GM12878 (cell line): ENCODE measurements at regions not wholly inside any gene's neighbourhood (a gene's known extent, or its start where the extent isn't known, plus 50 kb on each side); places are given as distances from the start of the nearest gene placed in this dataset.

ENCODE experiments used
- ATAC-seq: fragments of 200-7000 bp; cut with Tn5 transposase; 3 replicates; pipeline ENCODE4 v1.9.1; 2020; ENCODE audit warnings: mild to moderate bottlenecking, moderate library complexity
- BruUV-seq: library from RNA; stranded (reverse); fragments of 400-500 nt; replicated peaks from 2 replicates; lab custom pipeline; 2021; lab: Mats Ljungman, UMichigan
- CTCF ChIA-PET: fragments of 300-600 bp; sonication (Branson Sonifier 250); formaldehyde crosslinking; extraction: SDS; loops from one replicate; lab custom pipeline; 2021; ENCODE audit warnings: inconsistent platforms; lab: Yijun Ruan, JAX
- POLR2A ChIA-PET: fragments of 350-600 bp; formaldehyde crosslinking; extraction: SDS; loops from one replicate; lab custom pipeline; 2021; ENCODE audit warnings: inconsistent platforms; lab: Charles Lee
- RAD21 ChIA-PET: fragments of 300-600 bp; sonication (Branson Sonifier 250); formaldehyde crosslinking; loops from one replicate; lab custom pipeline; 2023; ENCODE audit warnings: antibody characterized with exemption; ENCODE audit not compliant: unreplicated experiment; lab: Charles Lee
- SMC1A ChIA-PET: fragments of 300-600 bp; sonication (Branson Sonifier 250); formaldehyde crosslinking; loops from one replicate; lab custom pipeline; 2023; ENCODE audit not compliant: unreplicated experiment, uncharacterized antibody; lab: Charles Lee
- DNase-seq: peaks from one replicate; pipeline ENCODE4 v3.0.0-alpha.2; 2011; ENCODE audit warnings: low read depth, low spot score
- FAIRE-seq: peaks from 3 replicates; lab custom pipeline; 2011; peaks lifted over from hg19 to GRCh38; lab: Jason Lieb, UNC
- H2AFZ ChIP-seq: 2 replicates; pipeline ENCODE4 v1.6.0; 2011; ENCODE audit warnings: low read depth, low read length, control low read depth; ENCODE audit not compliant: control insufficient read depth
- H3K27ac ChIP-seq: 2 replicates; pipeline ENCODE4 v1.5.1; 2011; ENCODE audit warnings: control low read depth; ENCODE audit not compliant: control insufficient read depth, insufficient read depth
- H3K27me3 ChIP-seq, 2 experiments: replicated peaks in 1 of 2; 2 replicates each; pipeline versions ENCODE4 v1.6.0 to v1.6.1; 2011; ENCODE audit warnings: low read length in 1 of 2; ENCODE audit not compliant: control insufficient read depth in 2 of 2, insufficient read depth in 2 of 2
- H3K36me3 ChIP-seq, 2 experiments: 2 replicates each; pipeline ENCODE4 v1.5.1; 2011; ENCODE audit warnings: low read length in 1 of 2; ENCODE audit not compliant: control insufficient read depth in 2 of 2, insufficient read depth in 2 of 2
- H3K4me1 ChIP-seq: 2 replicates; pipeline ENCODE4 v1.6.1; 2011; ENCODE audit warnings: mild to moderate bottlenecking, low read length, moderate library complexity, mixed read lengths; ENCODE audit not compliant: control insufficient read depth, insufficient read depth
- H3K4me2 ChIP-seq: 2 replicates; pipeline ENCODE4 v1.6.0; 2011; ENCODE audit warnings: control low read depth; ENCODE audit not compliant: control insufficient read depth, insufficient read depth
- H3K4me3 ChIP-seq: fragments of 200-600 bp; sonication (generic); 2 replicates; pipeline ENCODE4 v1.5.1; 2016
- H3K79me2 ChIP-seq: 2 replicates; pipeline ENCODE4 v1.6.0; 2011; ENCODE audit warnings: low read length; ENCODE audit not compliant: control insufficient read depth, insufficient read depth
- H3K9ac ChIP-seq: 2 replicates; pipeline ENCODE4 v1.8.0; 2011; ENCODE audit warnings: low read length, control low read depth, mixed read lengths; ENCODE audit not compliant: control insufficient read depth, insufficient read depth
- H3K9me3 ChIP-seq: replicated peaks from 3 replicates; pipeline ENCODE4 v1.5.1; 2011; ENCODE audit warnings: mild to moderate bottlenecking, low read length; ENCODE audit not compliant: control insufficient read depth, insufficient read depth
- H4K20me1 ChIP-seq: 2 replicates; pipeline ENCODE4 v1.6.0; 2011; ENCODE audit not compliant: control insufficient read depth, insufficient read depth
- E2F4 ChIP-seq: IDR thresholded peaks from 2 replicates; pipeline ENCODE4 v1.6.1; 2012; ENCODE audit warnings: low read depth, low read length, improper control_type of control experiment
- ESRRA ChIP-seq: IDR thresholded peaks from 2 replicates; pipeline ENCODE4 v1.6.1; 2012; ENCODE audit warnings: mild to moderate bottlenecking, low read length, improper control_type of control experiment
- GATAD2B ChIP-seq: fragments of 450-650 bp; conservative IDR thresholded peaks from 2 replicates; pipeline ENCODE4 v1.6.1; 2017; ENCODE audit warnings: low read depth, mild to moderate bottlenecking, moderate library complexity
- MEF2B ChIP-seq: fragments of 450-650 bp; IDR thresholded peaks from 2 replicates; pipeline ENCODE4 v1.6.1; 2018; ENCODE audit warnings: mild to moderate bottlenecking, moderate library complexity; ENCODE audit not compliant: partially characterized antibody, poor library complexity, severe bottlenecking
- NFIC ChIP-seq: IDR thresholded peaks from 2 replicates; pipeline ENCODE4 v1.6.1; 2012; ENCODE audit warnings: low read depth, mild to moderate bottlenecking, inconsistent platforms, low read length, moderate library complexity
- NFYA ChIP-seq: IDR thresholded peaks from 2 replicates; pipeline ENCODE4 v1.6.1; 2011; ENCODE audit warnings: low read depth, mild to moderate bottlenecking, low read length, improper control_type of control experiment, borderline replicate concordance
- RCOR1 ChIP-seq: conservative IDR thresholded peaks from 2 replicates; pipeline ENCODE4 v1.6.1; 2012; ENCODE audit warnings: low read depth, low read length, improper control_type of control experiment
- SMARCA5 ChIP-seq: fragments of 450-650 bp; IDR thresholded peaks from 2 replicates; pipeline ENCODE4 v1.6.1; 2017; ENCODE audit warnings: mild to moderate bottlenecking
- STAT3 ChIP-seq: IDR thresholded peaks from 2 replicates; pipeline ENCODE4 v1.6.1; 2011; ENCODE audit warnings: low read depth, low read length, improper control_type of control experiment
- ZBTB4 ChIP-seq: fragments of 450-650 bp; formaldehyde crosslinking; IDR thresholded peaks from 2 replicates; pipeline ENCODE4 v1.4.0; 2022; ENCODE audit warnings: mild to moderate bottlenecking, moderate library complexity
- WGBS: methylation state at CpG from one replicate; pipeline ENCODE4 v1.1.6; 2016; ENCODE audit warnings: low lambda C conversion rate; ENCODE audit not compliant: insufficient replicate concordance, insufficient coverage; ENCODE audit errors: missing lambda C conversion rate; 5-methylcytosine and 5-hydroxymethylcytosine counted together
- in situ Hi-C: fragments of 300-500 bp; cut with MboI; formaldehyde crosslinking; loops from 9 replicates; pipeline ENCODE4 v1.14.3; 2018; ENCODE audit warnings: mixed read lengths
- intact Hi-C: fragments of 100-400 bp; cut with micrococcal nuclease; formaldehyde crosslinking; loops from one replicate; pipeline ENCODE4 v1.14.2; 2022; ENCODE audit not compliant: unreplicated experiment
- TF ChIP-seq, protein P1 (sequence below): fragments of 450-650 bp; IDR thresholded peaks from 2 replicates; pipeline ENCODE4 v1.6.1; 2017; ENCODE audit warnings: mild to moderate bottlenecking, moderate library complexity

DNA sequence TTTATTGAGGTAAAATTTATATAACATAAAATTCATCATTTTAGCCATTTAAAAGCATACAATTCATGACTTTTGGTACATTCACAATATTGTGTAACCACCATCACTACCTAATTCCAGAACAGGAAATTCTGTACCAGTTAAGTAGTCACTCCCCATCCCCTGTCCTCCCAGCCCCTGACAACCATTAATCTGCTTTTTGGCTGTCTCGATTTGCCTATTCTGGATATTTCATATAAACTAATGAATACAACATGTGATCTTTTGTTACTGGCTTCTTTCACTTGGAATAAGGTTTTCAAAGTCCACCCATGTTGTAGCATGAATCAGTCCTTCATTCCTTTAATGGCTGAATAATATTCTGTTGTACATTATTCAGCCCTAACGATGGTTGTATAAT lies 115.6 kb upstream of the KLF14 start:
- CTCF ChIA-PET = interaction anchor here (1.3 kb wide), 1 partner anchor 25 kb away, joined by 3 read pairs; no protein-coding TSS in a partner anchor
- in situ Hi-C loops (no loop called here), intact Hi-C loops (no loop called here)
- H3K4me2 ChIP-seq = no peak overlapping the region
- SMC1A ChIA-PET = no interaction called here
- H2AFZ ChIP-seq = no peak overlapping the region
- H3K27me3 ChIP-seq = no peaks in the 10 kb centered on the region
- no peak for TF ChIP-seq GATAD2B
- no peak for TF ChIP-seq ESRRA
- no peak for TF ChIP-seq MEF2B
- no peak for TF ChIP-seq ZBTB4 (CRISPR knock-in tag)
- no peak for TF ChIP-seq NFYA
- TF ChIP-seq STAT3 = no peak
- no peak for TF ChIP-seq E2F4
- no peak for TF ChIP-seq RCOR1
- no peak for TF ChIP-seq SMARCA5
- TF ChIP-seq, protein P1, sequence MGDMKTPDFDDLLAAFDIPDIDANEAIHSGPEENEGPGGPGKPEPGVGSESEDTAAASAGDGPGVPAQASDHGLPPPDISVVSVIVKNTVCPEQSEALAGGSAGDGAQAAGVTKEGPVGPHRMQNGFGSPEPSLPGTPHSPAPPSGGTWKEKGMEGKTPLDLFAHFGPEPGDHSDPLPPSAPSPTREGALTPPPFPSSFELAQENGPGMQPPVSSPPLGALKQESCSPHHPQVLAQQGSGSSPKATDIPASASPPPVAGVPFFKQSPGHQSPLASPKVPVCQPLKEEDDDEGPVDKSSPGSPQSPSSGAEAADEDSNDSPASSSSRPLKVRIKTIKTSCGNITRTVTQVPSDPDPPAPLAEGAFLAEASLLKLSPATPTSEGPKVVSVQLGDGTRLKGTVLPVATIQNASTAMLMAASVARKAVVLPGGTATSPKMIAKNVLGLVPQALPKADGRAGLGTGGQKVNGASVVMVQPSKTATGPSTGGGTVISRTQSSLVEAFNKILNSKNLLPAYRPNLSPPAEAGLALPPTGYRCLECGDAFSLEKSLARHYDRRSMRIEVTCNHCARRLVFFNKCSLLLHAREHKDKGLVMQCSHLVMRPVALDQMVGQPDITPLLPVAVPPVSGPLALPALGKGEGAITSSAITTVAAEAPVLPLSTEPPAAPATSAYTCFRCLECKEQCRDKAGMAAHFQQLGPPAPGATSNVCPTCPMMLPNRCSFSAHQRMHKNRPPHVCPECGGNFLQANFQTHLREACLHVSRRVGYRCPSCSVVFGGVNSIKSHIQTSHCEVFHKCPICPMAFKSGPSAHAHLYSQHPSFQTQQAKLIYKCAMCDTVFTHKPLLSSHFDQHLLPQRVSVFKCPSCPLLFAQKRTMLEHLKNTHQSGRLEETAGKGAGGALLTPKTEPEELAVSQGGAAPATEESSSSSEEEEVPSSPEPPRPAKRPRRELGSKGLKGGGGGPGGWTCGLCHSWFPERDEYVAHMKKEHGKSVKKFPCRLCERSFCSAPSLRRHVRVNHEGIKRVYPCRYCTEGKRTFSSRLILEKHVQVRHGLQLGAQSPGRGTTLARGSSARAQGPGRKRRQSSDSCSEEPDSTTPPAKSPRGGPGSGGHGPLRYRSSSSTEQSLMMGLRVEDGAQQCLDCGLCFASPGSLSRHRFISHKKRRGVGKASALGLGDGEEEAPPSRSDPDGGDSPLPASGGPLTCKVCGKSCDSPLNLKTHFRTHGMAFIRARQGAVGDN = no peak
- no peak for TF ChIP-seq NFIC
- no peaks in the 10 kb centered on the region for H3K36me3 ChIP-seq
- 84% methylated on average over 2 of the region's 2 CpGs for WGBS
- H3K27ac ChIP-seq = no peak overlapping the region
- FAIRE-seq = no peak
- no peak overlapping the region for H3K4me3 ChIP-seq
- no peaks in the 10 kb centered on the region for H3K9me3 ChIP-seq
- H3K79me2 ChIP-seq = no peaks in the 10 kb centered on the region
- BruUV-seq = no TSS peak
- H4K20me1 ChIP-seq = no peaks in the 10 kb centered on the region
- no peaks in the 10 kb centered on the region for H3K4me1 ChIP-seq
- H3K9ac ChIP-seq = no peak overlapping the region
- POLR2A ChIA-PET = interaction anchor here (0.8 kb wide), 1 partner anchor 1622 kb away, joined by 7 read pairs; no protein-coding TSS in a partner anchor
- DNase-seq = no peak
- ATAC-seq = no peak
- RAD21 ChIA-PET = no interaction called here
